ENCODE measurements at regions not wholly inside any gene's neighbourhood (a gene's known extent, or its start where the extent isn't known, plus 50 kb on each side); places are given as distances from the start of the nearest gene placed in this dataset.
"Not testable (repeated sequence)": the region's sequence is repeated elsewhere in the genome, so short reads cannot be mapped to it uniquely, and the experiment has no call there.

DNA sequence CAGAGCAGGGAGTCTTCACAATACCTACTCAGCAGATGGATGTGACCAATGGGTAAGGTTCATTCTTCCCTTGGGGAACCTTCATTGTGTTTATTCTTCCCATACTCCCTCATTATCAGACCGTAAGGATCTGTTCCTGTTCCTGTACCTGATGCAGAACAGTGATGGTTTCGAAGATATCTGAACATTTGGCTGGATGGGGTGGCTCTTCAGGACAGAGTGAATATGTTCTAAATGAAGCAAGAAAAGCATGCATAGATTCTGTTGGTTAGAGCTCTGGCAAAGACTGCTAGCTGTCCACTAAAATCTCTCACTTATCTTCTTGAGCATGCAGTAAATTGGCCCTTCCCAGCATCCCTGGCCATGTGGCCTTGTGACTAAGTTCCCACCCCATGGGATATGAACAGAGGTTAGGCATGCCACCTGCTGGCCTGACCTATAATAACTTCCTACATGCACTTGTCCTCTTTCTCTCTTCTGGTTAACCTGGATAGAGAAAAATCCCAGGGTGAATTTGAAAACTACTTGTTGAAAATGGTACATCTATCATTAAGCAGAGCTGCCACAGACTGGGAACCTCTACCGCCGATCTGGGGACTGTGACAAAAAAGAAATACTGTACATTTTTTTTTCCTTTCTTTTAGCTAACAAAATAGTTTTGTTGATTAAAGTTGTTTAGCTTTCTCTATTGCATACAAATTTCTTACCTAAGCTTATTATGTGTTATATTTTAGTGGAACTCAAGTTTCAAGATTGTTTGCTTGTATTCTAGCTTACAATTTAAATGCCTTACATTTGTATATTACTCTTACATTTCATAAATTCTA is 60.0 kb upstream of the BANK1 start:
- intact Hi-C loops (cut with DNase I) = no loop called here
- peak in 41 of 42 donors; percentile 2 to 81 (median 50) for DNase-seq

DNA sequence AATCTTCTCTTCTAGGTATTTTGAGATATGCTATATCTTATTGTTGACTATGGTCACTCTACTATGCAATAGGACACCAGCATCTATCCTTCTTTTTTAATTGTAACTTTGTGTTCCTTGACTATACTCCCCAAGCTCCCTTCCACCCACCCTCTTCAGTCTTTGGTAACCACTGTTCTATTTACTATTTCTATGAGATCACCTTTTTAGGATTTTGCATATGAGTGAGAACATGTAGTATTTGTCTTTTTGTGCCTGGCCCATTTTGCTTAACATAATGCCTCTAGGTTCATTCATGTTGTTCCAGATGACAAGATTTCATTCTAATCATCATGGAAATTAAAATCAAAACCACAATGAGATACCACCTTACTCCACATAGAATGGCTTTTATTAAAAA is 63.3 kb upstream of the BANK1 start:
- intact Hi-C loops (cut with DNase I) = no loop called here

DNA sequence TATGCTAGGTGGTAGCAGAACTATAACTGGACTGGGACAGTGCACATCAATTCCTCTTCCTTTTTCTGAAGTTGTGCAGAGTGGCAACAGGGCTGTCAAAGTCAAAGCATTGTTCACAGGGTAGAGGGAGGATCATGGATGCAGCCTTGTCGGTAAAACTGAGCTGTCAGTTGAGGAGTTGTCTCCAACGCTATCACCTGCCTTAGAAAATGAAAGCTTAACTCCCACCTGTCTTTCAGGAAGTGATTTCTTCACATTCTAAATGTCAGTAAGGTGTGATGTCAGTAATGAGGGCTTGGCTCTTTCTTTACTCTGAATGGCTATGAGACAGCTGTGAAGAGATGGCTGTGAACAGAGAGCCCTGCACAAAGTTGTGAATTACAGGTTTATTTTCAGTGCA is 66.4 kb upstream of the BANK1 start:
- peak in 29 of 42 donors; percentile 2 to 79 (median 38) for DNase-seq
- intact Hi-C loops (cut with DNase I) = no loop called here

More for the DNA sequence above, 63.3 kb upstream of the BANK1 start:
- no peak for DNase-seq

DNA sequence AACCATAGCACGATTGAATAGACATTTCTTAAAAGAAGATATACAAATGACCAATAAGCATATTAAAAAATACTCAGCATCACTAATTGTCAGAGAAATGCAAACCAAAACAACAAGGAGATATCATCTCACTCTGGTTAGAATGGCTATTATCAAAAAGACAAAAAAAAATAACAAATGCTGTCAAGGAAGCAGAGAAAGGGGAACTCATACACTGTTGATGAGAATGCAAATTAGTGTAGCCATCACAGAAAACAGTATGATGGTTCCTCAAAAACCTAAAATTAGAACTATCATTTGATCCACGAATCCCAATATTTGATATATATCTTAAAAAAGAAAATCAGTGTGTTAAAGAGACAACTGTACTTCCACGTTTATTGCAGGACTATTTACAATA is 71.7 kb upstream of the BANK1 start:
- no peak for DNase-seq
- intact Hi-C loops (cut with DNase I) = no loop called here

DNA sequence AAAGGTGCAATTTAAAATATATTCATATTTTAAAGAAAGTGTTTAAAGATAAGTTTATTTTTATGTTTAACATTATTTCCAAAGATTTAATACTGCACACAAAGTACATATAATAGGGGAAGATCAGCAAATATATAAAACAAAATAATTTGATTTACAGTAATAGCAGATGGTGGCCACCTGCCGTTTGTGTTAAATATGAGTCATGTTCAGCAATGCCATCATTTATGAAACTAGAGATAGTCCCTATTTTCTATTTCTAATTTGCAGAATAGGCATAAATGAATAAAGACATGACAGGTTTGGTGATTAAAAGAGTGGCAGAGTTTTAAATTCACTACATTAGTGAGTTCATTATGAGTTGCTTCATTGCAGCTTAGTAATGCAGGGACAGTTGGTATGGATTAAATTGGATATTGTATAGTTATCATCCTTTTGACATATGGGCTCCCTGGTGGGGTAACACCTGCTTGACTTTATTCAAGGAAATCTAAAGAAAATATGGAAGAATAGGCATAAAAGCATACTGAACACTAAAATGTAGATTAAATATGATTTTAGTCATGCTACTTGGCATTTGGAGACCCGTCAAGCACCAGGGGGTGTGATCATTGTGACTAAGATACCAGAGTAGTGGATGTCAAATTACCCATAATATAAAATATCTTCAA is 78.8 kb upstream of the BANK1 start:
- intact Hi-C loops (cut with DNase I) = no loop called here
- DNase-seq = no peak

DNA sequence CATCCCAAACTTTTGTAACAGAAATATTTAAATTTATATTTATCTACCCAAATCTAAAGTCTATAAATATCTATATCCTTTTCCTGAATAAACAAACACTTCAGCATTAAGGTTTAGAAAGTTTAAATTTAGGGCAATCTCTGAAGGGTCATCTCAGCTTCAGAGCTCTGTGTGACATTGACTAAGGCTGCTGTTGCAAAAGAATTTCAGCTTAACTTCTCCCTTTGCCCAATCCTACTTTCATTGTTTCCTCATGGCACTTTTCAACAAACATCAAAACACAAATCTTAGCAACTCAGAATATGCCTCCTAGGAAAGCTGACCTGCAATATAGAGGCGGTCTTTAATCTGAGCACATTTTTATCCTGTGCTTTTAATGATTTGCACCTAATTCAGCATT is 79.7 kb upstream of the BANK1 start:
- intact Hi-C loops (cut with DNase I) = no loop called here
- DNase-seq = no peak

DNA sequence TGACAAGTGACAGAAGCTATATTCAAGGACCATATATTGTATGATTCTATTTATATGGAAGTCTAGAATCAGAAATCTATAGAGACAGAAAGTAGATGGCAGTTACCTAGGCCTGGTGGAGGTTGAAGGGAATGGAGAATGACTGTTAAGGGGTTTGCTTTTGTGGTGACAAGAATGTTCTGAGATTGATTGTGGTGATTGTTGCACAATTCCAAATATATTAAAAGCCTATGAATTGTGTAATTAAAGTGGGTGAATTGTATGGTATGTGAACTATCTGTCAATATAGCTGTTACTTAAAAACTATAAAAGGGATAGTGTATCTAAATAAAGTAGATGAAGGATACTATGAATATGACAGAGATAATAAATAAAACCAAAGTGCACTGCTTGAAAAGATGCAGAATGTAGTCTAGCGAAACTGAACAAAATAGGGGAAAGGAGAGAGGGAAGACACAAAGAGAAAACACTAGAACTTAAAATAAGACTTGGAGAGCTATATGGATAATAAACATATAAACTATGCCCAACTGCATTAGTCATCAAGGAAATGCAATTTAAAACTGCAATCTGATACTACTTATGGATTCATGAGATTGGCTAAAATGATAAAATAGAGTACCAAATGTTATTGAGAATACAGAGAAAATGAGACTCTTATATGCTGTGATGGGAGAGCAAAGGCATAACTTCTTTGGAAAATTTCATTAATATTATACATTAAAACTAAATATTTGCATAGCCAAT is 82.1 kb upstream of the BANK1 start:
- intact Hi-C loops (cut with DNase I) = no loop called here
- DNase-seq = no peak

DNA sequence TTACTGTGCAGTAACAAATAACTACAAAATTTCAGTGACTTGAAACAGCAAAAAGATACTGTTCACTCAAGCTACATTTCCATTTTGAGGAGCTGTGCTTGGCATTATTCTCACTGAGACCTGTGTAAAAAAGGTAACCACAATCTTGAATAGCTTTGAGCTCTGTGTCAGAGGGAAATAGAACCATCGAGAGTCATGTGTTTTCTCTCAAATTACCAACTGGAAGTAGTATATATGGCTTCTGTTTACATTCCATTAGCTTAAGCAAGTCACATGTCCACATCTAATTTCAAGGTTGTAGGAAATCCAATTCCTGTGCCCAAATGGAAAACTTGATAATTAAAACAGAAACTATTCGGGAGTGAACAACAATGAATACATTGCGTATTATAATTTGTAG is 82.9 kb upstream of the BANK1 start:
- no peak for DNase-seq

DNA sequence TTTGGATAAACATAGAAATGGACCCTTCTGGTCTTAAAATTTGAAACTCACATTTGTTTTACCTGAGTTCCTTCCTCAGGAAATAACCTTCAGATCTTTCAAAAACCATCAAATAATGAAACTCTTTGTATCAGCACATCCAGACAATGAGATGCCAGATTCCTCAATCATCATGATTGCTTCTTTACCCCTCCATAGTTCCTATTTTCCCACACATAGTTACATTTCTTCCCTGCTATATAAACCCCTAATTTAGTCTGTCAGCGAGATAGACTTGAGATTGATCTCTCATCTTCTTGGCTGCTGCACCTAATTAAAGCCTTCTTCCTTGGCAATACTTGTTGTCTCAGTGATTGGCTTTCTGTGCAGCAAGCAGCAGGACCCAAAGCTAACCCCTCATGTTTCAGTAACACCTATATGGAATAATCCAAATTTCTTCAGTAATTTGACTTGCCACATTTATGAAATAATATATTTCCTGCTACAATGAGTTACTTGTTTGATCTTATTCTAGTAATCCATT is 83.9 kb upstream of the BANK1 start:
- no peak for DNase-seq
- intact Hi-C loops (cut with DNase I) = no loop called here

More for the DNA sequence above, 82.9 kb upstream of the BANK1 start:
- intact Hi-C loops (cut with DNase I) = no loop called here

DNA sequence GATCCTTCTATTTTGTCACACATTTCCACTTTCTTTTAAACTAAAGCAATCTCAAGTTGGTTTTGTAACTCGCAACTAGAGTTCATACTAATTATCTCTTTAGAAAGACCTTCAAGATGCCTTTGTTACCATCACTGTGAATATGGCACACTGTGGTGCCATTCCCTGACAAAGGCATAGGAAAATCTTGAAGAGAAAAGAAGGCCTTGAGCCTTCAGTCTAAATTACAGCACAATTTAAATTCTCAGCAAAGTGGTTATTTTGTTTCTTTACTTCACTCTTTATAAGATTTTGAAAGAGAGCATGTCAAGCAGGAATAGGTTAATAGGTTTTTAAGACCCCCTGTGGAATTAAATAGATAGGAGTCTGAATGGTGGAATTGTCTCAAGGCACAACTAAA is 89.0 kb upstream of the BANK1 start:
- intact Hi-C loops (cut with DNase I) = no loop called here
- DNase-seq = no peak

DNA sequence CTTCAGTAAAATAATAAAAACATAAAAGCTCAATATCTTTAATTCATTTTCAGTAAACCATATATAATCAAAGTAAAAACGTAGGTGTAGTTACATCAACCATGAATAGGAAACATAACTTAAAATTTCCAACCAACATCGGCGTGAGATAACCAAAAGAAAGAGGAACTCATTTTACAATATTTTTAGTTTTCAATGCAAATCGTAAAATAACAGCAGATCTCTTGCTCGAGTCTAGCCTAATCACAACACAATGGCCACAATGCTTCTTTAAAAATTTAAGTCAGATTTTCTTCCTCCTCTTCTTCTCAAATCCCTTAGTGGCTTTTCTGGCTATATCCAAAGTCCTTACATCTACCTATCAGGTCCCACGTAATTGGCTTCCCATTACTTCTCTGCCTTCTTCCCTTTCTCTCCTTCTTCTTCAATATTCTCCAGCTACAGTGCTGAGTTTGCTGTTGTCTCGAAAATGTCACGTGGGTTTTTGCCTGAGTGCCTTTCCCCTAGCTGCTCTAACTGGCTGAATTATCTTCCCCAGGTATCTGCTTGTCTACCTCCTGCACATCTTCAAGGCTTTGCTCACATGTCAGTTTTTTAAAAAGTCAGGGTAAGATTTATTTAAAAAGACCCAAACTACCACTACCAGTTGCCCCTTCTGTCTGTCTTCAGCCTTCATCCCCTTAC is 90.9 kb upstream of the BANK1 start:
- no peak for DNase-seq
- intact Hi-C loops (cut with DNase I) = no loop called here

DNA sequence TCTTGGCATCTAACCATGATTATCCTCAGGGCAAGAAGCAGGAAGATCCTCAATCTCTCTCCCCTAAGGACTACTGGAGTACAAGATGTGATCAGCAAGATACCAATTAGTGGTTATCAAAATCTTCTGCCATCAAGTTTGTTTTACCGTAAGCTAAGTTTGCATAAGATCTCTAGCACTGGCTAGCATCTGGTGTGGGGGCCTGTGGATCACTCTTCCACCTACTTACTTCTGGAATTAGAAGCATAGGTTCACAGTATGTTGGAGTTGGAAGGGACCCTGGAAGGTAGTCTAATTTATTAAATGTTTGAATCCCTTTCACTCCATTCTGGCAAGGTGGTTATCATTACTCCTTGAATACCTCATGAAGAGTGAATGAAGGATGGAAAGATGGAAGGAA is 93.3 kb upstream of the BANK1 start:
- intact Hi-C loops (cut with DNase I) = no loop called here
- no peak for DNase-seq

DNA sequence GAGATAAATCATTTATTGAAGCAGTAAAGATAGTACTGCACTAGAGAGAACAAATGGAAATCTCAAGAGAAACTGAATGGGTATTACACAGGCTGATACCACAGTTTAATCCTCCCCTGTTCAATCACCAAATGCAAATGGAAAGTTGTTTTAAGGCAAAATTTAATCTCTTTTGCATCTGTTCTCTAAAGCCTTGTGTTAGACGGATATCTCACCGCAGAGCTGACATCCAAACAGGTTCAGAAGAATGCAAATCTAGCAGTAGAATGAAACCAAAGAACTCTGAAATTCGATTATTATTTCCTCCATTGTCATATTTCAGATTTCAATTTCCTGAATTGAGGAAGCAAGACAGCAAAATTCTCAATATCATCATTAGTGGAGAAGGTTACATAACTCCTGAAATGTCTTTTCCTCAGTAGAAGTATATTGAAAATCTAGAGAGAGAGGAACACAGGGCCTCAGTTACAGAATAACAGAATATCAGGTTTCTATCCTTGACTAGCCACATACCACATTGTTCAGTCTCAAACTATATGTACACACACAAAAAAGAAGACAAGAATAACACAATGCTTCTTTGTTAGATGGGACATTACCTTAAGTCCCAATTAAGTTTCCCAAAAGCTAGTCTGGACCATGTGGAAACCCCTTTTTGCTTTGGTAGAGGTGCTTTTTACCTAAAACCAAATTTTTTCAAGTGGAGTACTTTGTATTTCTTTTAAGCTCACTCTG is 94.1 kb upstream of the BANK1 start:
- intact Hi-C loops (cut with DNase I) = no loop called here
- no peak for DNase-seq

DNA sequence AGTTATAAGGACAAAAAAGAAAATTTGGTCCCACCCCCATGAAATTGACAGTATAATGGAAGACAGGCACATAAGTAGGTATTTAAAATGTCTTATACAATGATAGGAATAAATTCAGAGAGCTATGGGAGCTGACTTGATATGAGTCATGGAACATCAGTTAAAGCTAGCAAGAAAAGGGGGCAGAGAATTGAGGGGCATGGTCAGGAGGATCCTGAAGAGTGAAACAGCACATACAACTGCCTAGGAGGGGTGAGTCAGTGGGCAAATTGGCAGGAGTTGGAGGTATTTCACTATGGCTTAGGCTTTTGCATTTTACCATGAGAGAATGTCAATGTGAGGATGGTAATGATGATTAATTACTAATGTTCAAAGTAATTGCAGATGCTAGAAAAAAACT is 95.4 kb upstream of the BANK1 start:
- intact Hi-C loops (cut with DNase I) = no loop called here
- DNase-seq = no peak

DNA sequence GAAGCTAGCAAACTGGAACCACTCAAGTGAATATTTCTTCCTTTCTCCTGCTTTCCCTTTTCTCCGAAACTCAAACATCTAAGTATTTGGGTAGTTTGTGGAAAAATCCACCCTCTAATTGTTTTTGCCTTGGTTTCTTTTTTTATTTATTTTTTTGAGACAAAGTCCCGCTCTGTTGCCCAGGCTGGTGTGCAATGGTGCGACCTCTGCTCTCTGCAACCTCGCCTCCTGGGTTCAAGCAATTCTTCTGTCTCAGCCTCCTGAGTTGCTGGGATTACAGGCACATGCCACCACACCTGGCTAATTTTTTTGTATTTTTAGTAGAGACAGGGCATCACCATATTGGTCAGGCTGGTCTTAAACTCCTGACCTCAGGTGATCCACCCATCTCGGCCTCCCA is 96.1 kb upstream of the BANK1 start:
- intact Hi-C loops (cut with DNase I) = not testable (repeated sequence)

DNA sequence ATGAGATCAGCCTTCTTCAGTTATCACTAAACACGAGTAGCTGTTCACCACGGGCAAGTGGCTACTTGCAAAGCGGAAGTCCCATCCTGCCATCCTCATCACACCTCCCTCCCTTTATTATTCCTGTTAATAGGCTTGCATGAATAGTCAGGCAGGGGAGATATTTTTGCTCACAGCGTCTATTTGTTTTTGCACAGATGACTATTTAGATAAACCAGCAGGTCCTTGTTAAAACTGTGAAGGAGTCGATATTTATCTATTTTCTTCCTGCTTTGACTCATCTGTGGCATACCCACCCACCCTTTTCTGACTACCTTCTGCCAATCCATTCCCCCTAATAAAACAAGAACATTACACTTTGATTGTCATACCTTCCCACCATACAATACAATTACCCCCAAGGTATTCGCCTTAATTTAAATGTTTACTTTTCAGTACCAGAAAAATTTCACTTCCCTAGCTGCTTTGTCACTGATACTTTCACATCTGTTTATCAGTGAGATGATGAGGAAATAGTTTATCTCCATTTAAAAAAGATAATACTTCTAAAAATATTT is 96.6 kb upstream of the BANK1 start:
- intact Hi-C loops (cut with DNase I) = no loop called here
- DNase-seq = no peak

More for the DNA sequence above, 96.1 kb upstream of the BANK1 start:
- DNase-seq = not testable (repeated sequence)

DNA sequence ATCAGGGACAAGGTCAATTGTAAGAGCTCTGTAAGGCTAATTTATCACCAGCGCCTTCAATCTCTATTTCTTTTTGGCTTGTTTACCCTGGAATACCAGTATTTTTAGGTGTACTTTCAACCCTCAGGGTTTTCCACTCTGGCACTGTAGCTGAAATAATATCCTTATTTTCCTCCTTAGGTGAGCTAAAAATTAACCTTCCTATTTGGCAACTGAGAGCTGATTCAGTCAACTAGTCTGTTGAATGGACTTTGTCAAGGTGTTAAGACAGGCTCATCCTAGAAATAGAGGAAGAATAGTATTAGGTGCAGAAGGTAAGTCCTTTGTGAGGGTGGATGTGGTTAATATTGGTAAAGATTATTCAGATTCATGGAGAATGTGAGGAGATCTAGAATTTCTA is 101.3 kb upstream of the BANK1 start:
- DNase-seq = no peak
- intact Hi-C loops (cut with DNase I) = no loop called here

DNA sequence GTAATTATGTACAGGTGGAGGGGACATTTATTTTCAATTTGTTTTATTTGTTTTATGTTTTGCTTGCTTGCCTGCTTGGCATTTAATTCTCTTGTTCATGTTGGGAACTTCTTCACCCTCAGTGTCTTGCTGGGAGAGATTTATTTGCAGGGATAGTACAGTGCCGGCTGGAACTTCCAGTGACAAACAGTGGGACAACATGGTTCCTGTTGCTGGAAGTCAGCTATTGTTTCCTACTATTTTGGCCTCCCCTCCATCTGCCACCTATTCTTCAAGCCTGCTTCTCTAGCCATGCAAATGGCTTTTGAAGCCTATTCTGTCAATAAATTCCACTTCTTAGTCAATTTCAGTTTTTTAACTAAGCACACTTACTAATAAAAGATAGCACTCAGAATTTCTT is 105.4 kb upstream of the BANK1 start:
- DNase-seq = no peak
- intact Hi-C loops (cut with DNase I) = no loop called here

Data from head of caudate nucleus (tissue), 42 donors.